ENCODE measurements at regions not wholly inside any gene's neighbourhood (a gene's known extent, or its start where the extent isn't known, plus 50 kb on each side); places are given as distances from the start of the nearest gene placed in this dataset.

DNA sequence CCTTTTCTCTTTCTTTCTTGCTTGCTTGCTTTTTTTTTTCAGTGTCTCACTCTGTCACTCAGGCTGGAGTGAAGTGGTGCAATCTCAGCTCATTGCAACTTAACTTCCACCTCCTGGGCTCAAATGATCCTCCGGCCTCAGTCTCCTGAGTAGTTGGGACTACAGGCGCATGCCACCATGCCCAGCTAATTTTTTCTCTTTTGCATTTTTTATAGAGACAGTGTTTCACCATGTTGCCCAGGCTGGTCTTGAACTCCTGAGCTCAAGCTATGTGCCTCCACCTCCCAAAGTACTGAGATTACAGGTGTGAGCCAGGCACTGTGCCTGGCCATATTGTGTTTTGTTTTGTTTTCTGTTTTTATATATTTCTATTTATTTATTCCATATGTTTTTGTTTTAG lies 461.0 kb downstream of the ADAMTS20 start:
- Histone ChIP-seq H3K9me3 (replicated peaks in 1 of 2; ENCODE audit: control insufficient read depth in 1 of 2, insufficient read depth in 1 of 2, low read length in 2 of 2) (no peaks in the 10 kb centered on the region), H3K36me3 (replicated peaks in 1 of 2; ENCODE audit: control insufficient read depth in 1 of 2, insufficient read depth in 2 of 2, low read length in 2 of 2) (no peaks in the 10 kb centered on the region), H3K27ac (ENCODE audit: low read depth in 1 of 2, low read length in 2 of 2) (no peak overlapping the region), H3K79me2 (ENCODE audit: insufficient read depth, low read length) (no peaks in the 10 kb centered on the region), H3K4me3 (replicated peaks in 1 of 3; ENCODE audit: low read depth in 2 of 3, low read length in 3 of 3) (no peak overlapping the region), H4K20me1 (ENCODE audit: insufficient read depth, low read length) (no peaks in the 10 kb centered on the region), H3K4me1 (ENCODE audit: control insufficient read depth in 1 of 2, insufficient read depth in 2 of 2, low read length in 2 of 2) (no peaks in the 10 kb centered on the region), H3K9ac (ENCODE audit: insufficient read depth, low read length, poor library complexity, severe bottlenecking) (no peak overlapping the region), H3K27me3 (ENCODE audit: control insufficient read depth in 2 of 2, insufficient read depth in 2 of 2, low read length in 2 of 2) (no peaks in the 10 kb centered on the region), H2AFZ (ENCODE audit: insufficient read depth, low read depth, low read length, poor library complexity, severe bottlenecking) (no peak overlapping the region), H3K4me2 (replicated peaks; ENCODE audit: extremely low read depth, low read length, poor library complexity, severe bottlenecking) (no peak overlapping the region)
- intact Hi-C loops (cut with micrococcal nuclease): no loop called here
- 94% methylated on average over 2 of the region's 2 CpGs for WGBS (ENCODE audit: insufficient coverage)
- DNase-seq: no peak
- H3K36me3 Mint-ChIP-seq: no peaks in the 10 kb centered on the region
- peaks cover 0 to 14% (median 6%) of the 10 kb centered on the region in 7 donors for H3K9me3 Mint-ChIP-seq
- TF ChIP-seq, protein P1, sequence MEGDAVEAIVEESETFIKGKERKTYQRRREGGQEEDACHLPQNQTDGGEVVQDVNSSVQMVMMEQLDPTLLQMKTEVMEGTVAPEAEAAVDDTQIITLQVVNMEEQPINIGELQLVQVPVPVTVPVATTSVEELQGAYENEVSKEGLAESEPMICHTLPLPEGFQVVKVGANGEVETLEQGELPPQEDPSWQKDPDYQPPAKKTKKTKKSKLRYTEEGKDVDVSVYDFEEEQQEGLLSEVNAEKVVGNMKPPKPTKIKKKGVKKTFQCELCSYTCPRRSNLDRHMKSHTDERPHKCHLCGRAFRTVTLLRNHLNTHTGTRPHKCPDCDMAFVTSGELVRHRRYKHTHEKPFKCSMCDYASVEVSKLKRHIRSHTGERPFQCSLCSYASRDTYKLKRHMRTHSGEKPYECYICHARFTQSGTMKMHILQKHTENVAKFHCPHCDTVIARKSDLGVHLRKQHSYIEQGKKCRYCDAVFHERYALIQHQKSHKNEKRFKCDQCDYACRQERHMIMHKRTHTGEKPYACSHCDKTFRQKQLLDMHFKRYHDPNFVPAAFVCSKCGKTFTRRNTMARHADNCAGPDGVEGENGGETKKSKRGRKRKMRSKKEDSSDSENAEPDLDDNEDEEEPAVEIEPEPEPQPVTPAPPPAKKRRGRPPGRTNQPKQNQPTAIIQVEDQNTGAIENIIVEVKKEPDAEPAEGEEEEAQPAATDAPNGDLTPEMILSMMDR (IDR thresholded peaks at IDR 0.05): no peak
- H3K27me3 Mint-ChIP-seq (ENCODE audit: low read depth in 3 of 3): no peaks in the 10 kb centered on the region
- H3K4me1 Mint-ChIP-seq: no peaks in the 10 kb centered on the region
- H3K4me3 Mint-ChIP-seq: no peak overlapping the region
- H3K27ac Mint-ChIP-seq: no peak overlapping the region

DNA sequence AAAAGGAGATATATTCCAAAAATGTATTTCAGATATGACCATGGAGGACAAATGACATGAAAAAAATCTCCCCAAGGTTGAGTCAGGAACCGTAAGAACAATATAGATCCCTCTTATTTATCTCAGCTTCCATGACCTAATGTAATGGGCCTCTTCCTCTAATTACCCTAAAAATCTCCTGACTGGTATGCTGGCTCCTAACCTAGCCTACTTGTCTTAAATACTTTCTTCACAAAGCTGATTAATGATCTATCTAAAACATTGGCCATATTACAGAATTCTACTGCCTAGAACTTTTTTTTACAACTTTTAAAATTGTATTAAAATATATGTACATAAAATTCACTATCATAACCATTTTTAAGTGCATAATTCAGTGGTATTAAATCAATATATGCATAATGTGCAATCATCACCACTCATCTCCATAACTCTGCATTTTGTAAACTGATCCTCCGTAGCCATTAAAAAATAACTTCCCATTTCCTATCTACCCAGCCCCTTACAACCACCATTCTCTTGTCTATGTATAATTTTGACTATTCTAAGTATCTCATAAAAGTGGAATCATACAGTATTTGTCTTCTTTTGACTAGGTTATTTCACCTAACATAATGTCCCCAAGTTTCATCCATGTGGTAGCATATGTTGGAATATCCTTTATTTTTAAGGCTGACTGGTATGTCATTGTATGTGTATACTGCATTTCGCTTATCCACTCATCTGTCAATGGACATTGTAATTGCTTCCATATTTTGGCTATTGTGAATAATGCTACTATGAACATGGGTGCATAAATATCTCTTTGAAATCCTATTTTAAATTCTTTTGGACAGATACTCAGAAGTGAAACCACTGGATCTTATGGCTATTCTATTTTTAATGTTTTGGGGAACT lies 464.6 kb downstream of the ADAMTS20 start:
- Histone ChIP-seq H3K36me3 (replicated peaks in 1 of 2; ENCODE audit: control insufficient read depth in 1 of 2, insufficient read depth in 2 of 2, low read length in 2 of 2) (no peaks in the 10 kb centered on the region), H3K9me3 (replicated peaks in 1 of 2; ENCODE audit: control insufficient read depth in 1 of 2, insufficient read depth in 1 of 2, low read length in 2 of 2) (peaks cover 8 to 14% of the 10 kb centered on the region in 2 donors), H3K27me3 (ENCODE audit: control insufficient read depth in 2 of 2, insufficient read depth in 2 of 2, low read length in 2 of 2) (no peaks in the 10 kb centered on the region), H4K20me1 (ENCODE audit: insufficient read depth, low read length) (no peaks in the 10 kb centered on the region), H3K4me3 (replicated peaks in 1 of 3; ENCODE audit: low read depth in 2 of 3, low read length in 3 of 3) (no peak overlapping the region), H3K27ac (ENCODE audit: low read depth in 1 of 2, low read length in 2 of 2) (no peak overlapping the region), H3K4me1 (ENCODE audit: control insufficient read depth in 1 of 2, insufficient read depth in 2 of 2, low read length in 2 of 2) (no peaks in the 10 kb centered on the region), H2AFZ (ENCODE audit: insufficient read depth, low read depth, low read length, poor library complexity, severe bottlenecking) (no peak overlapping the region), H3K4me2 (replicated peaks; ENCODE audit: extremely low read depth, low read length, poor library complexity, severe bottlenecking) (no peak overlapping the region), H3K79me2 (ENCODE audit: insufficient read depth, low read length) (no peaks in the 10 kb centered on the region), H3K9ac (ENCODE audit: insufficient read depth, low read length, poor library complexity, severe bottlenecking) (no peak overlapping the region)
- WGBS (ENCODE audit: insufficient coverage): 100% methylated on average over 1 of the region's 3 CpGs
- H3K27me3 Mint-ChIP-seq (ENCODE audit: low read depth in 3 of 3): no peaks in the 10 kb centered on the region
- TF ChIP-seq, protein P1 (IDR thresholded peaks at IDR 0.05): no peak
- no peak overlapping the region for H3K27ac Mint-ChIP-seq
- no peaks in the 10 kb centered on the region for H3K4me1 Mint-ChIP-seq
- peaks cover 2 to 18% (median 12%) of the 10 kb centered on the region in 7 donors for H3K9me3 Mint-ChIP-seq
- intact Hi-C loops (cut with micrococcal nuclease): no loop called here
- DNase-seq: no peak
- no peak overlapping the region for H3K4me3 Mint-ChIP-seq
- H3K36me3 Mint-ChIP-seq: no peaks in the 10 kb centered on the region
